WERI-Rb-1 (cell line): ENCODE measurements at regions not wholly inside any gene's neighbourhood (a gene's known extent, or its start where the extent isn't known, plus 50 kb on each side); places are given as distances from the start of the nearest gene placed in this dataset.

ENCODE experiments used
- DNase-seq: peaks from one replicate; pipeline ENCODE4 v3.0.0-alpha.2; 2020
- H3K27ac ChIP-seq: fragments of 250-450 bp; sonication (Bioruptor Pico); 2 replicates; pipeline ENCODE4 v1.5.1; 2020; ENCODE audit warnings: mild to moderate bottlenecking, moderate library complexity
- H3K27me3 ChIP-seq: fragments of 250-450 bp; sonication (Bioruptor Pico); 2 replicates; pipeline ENCODE4 v1.5.1; 2021; ENCODE audit warnings: mild to moderate bottlenecking, low read depth, moderate library complexity; ENCODE audit not compliant: insufficient read depth, severe bottlenecking
- H3K36me3 ChIP-seq: fragments of 250-450 bp; sonication (Bioruptor Pico); 2 replicates; pipeline ENCODE4 v1.5.1; 2020; ENCODE audit warnings: mild to moderate bottlenecking, moderate library complexity
- H3K4me3 ChIP-seq: 2 replicates; pipeline ENCODE4 v1.5.1; 2011; ENCODE audit warnings: low read depth, mild to moderate bottlenecking, control low read depth, low read length
- H3K9me3 ChIP-seq: fragments of 250-450 bp; sonication (Bioruptor Pico); 2 replicates; pipeline ENCODE4 v1.5.1; 2021; ENCODE audit warnings: mild to moderate bottlenecking, moderate library complexity; ENCODE audit not compliant: severe bottlenecking
- TF ChIP-seq, protein P1 (sequence below): IDR thresholded peaks from 2 replicates; pipeline ENCODE4 v1.5.1; 2011; ENCODE audit warnings: low read depth, mild to moderate bottlenecking, control low read depth, inconsistent platforms, low read length

DNA sequence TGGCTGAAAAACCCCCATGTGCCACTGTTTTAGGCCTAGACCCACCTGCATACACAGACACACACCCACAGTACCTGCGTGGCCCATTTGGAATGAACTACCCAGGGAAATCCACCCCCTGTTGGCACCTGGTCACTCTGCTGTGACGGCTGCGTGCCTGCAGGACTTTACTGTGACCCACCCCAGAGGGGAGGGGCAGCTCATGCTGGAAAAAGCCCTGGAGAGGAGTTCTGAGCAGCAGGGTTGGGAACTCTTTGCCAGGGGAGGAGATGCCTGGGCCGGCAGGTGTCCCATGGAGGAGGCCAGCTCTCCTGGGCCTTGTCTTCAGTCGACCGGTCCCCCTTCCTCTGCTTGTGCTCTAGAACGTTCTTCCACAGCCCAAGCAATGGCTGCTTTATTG is 87.3 kb upstream of the CSF3R start:
- no peak for DNase-seq
- no peaks in the 10 kb centered on the region for H3K27me3 ChIP-seq

DNA sequence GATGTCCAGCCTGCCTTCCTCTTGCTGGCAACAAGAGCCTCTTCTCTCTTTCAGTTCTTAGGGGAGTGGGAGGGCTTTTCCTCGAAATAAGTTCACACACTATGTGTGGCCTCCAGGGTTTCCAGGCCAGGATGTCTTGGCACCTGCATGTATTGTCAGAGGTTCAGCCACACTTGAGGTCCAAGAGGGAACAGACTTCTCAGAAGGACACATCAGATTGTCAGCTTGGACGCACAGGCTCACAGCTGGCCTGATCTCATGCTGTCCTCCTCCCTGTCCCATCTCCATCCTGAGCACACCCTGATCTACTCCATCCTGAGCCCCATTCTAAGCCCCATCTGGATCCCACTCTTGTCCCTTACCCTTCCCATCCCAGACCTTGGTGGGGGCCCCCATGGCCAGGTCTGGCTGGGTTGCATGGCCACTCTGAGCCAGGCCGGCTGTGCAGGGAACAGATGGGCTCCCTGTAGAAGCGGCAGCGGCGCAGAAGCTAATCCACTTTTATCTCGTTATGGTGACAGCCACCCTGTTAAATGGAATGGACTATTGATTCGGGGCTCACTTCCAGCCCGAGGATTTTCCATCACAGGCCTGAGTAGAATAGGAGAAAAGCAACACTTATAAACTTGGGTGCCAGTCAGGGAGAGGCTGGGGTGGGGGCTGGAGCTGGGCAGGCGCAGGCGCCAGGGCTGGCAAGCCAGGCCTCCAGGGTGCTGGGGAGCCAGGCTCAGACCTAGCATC is 85.1 kb upstream of the CSF3R start:
- no peaks in the 10 kb centered on the region for H3K27me3 ChIP-seq
- peak; percentile 97 for DNase-seq
- no peaks in the 10 kb centered on the region for H3K9me3 ChIP-seq
- TF ChIP-seq, protein P1, sequence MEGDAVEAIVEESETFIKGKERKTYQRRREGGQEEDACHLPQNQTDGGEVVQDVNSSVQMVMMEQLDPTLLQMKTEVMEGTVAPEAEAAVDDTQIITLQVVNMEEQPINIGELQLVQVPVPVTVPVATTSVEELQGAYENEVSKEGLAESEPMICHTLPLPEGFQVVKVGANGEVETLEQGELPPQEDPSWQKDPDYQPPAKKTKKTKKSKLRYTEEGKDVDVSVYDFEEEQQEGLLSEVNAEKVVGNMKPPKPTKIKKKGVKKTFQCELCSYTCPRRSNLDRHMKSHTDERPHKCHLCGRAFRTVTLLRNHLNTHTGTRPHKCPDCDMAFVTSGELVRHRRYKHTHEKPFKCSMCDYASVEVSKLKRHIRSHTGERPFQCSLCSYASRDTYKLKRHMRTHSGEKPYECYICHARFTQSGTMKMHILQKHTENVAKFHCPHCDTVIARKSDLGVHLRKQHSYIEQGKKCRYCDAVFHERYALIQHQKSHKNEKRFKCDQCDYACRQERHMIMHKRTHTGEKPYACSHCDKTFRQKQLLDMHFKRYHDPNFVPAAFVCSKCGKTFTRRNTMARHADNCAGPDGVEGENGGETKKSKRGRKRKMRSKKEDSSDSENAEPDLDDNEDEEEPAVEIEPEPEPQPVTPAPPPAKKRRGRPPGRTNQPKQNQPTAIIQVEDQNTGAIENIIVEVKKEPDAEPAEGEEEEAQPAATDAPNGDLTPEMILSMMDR: no peak
- H3K4me3 ChIP-seq: peak overlapping the region; percentile 35
- peak overlapping the region; percentile 79 for H3K27ac ChIP-seq
- H3K36me3 ChIP-seq: peaks cover 17% of the 10 kb centered on the region

More for the DNA sequence above, 87.3 kb upstream of the CSF3R start:
- H3K36me3 ChIP-seq: peaks cover 3% of the 10 kb centered on the region
- H3K9me3 ChIP-seq: no peaks in the 10 kb centered on the region
- no peak overlapping the region for H3K4me3 ChIP-seq
- peak overlapping the region; percentile 20 for H3K27ac ChIP-seq
- TF ChIP-seq, protein P1: no peak

DNA sequence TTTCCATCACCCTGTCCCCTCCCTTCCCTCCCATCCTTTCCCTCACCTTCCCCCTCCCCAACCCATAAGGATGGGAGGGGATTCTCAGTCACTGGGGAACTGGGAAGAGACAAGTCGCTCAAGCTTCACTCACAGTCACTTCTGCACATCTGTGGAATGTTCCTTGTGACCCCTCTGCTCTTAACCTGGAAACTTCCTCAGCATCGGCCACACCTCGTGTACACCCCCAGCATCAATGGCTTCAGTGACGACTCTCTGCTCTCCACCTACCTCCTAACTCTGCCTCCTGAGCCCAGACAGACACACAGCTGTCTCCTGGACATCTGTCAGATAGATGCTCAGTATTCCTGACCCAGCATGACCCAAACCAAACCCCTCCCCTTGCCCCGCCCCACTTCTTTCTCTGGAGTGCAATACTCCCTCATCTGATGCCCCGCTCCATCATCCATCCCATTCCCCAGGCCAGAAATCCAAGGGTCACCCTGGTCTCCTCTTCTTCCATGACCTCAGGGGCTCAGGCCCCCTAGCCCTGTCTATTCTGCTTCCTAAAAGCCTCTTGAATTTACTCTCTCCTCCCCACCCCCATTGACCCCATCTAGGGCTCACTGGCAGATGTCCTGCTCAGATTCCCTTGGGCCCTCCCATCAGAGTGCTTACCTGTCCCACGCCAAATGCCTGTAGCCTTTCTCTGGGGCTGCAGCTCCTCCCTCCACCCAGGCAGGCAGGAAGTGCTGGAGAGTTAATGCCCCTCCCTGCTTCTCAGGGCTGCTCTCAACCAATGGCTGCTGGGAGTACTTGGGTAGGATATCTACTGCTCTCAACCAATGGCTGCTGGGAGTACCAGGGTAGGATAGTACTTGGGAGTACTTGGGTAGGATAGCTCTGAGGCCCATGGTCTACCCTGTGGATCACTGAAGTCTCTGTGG is 83.1 kb upstream of the CSF3R start:
- Histone ChIP-seq H3K27me3 (no peaks in the 10 kb centered on the region), H3K36me3 (peaks cover 17% of the 10 kb centered on the region), H3K4me3 (no peak overlapping the region), H3K27ac (peak overlapping the region; percentile 79), H3K9me3 (no peaks in the 10 kb centered on the region)
- TF ChIP-seq, protein P1: no peak
- DNase-seq: peak; percentile 49

DNA sequence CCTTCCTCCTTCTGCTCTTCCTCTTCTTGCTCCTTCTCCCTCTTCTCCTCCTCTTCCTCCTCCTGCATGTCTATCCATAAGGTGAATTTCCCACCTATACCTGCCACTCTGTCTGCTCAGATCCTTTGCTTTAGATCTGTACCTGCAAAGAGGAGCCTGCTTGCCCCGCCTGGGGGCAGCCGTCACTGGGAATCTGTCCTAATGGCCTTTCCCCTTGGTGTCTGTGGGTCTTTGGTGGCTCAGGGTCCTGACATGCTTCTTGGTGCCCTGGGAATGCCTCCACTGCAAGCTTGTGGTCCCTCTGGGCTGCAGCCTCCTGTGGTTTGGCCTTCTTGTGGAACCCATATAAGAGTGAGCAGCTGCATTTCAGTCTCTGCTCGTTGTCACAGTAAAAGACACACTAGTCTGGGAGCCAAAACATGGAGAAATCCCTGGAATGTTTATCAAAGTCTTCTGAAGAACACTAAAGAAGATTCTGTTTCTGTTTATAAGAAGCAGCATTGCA is 79.5 kb upstream of the CSF3R start:
- no peaks in the 10 kb centered on the region for H3K27me3 ChIP-seq
- no peak overlapping the region for H3K4me3 ChIP-seq
- peaks cover 17% of the 10 kb centered on the region for H3K36me3 ChIP-seq
- DNase-seq: no peak
- TF ChIP-seq, protein P1: no peak
- H3K27ac ChIP-seq: peak overlapping the region; percentile 54
- no peaks in the 10 kb centered on the region for H3K9me3 ChIP-seq

DNA sequence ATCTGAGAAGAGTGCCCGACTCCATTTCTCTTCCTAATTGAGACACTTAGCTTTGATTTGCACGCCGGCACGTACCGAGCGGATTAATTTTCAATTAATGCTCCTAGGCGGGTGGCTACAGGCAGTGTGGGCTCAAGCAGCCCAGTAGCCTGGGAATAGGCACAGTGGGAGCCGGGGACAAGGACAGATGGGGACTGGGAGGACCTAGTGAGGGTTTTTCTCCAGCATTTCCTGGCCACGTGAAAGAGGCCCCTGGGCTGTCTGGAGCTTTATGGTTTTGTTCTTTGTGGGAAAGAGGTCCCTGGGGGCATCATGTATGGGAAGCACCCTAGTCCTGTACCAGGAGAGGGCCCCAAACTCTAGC is 78.6 kb upstream of the CSF3R start:
- Histone ChIP-seq H3K27me3 (no peaks in the 10 kb centered on the region), H3K36me3 (peaks cover 17% of the 10 kb centered on the region), H3K9me3 (no peaks in the 10 kb centered on the region), H3K4me3 (no peak overlapping the region), H3K27ac (peak overlapping the region; percentile 54)
- peak; percentile 63 for DNase-seq
- TF ChIP-seq, protein P1: no peak
